HG03571 (cell line): ENCODE measurements at regions not wholly inside any gene's neighbourhood (a gene's known extent, or its start where the extent isn't known, plus 50 kb on each side); places are given as distances from the start of the nearest gene placed in this dataset.
"Not testable (repeated sequence)": the region's sequence is repeated elsewhere in the genome, so short reads cannot be mapped to it uniquely, and the experiment has no call there.

ENCODE experiments used
- ATAC-seq: cut with Tn5 transposase; IDR thresholded peaks from one replicate; pipeline ENCODE4 v1.9.1; 2021; ENCODE audit not compliant: unreplicated experiment

GRCh38 chr18:70931942-70932814, 643.3 kb downstream of the SOCS6 start:
- no peak for ATAC-seq

- no peak for ATAC-seq
Measured at GRCh38 chr18:70920840-70921374, 632.1 kb downstream of the SOCS6 start.

DNA sequence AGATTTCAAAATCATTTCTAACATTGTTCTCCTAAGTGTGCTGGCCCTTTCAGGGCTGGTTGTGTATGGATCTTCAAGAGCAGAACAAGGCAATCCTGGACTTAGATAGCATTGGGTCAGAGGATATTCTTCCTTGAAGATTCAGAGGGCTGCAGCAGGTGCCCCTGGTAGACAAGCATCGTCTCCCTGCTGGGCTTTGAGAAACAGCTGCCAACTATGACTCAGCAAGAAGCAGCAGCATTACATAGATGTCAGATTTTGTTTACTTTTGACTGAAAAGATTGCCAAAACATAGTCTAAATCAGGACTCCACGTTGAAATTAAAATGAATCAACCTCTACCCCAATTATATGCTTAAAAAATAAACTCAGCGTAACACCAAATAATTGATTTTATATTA, 618.8 kb downstream of the SOCS6 start:
- no peak for ATAC-seq

GRCh38 chr18:70892381-70892780, 603.5 kb downstream of the SOCS6 start:
- ATAC-seq, result no peak

- no peak for ATAC-seq
Measured at GRCh38 chr18:70870292-70870691, 581.4 kb downstream of the SOCS6 start.

DNA sequence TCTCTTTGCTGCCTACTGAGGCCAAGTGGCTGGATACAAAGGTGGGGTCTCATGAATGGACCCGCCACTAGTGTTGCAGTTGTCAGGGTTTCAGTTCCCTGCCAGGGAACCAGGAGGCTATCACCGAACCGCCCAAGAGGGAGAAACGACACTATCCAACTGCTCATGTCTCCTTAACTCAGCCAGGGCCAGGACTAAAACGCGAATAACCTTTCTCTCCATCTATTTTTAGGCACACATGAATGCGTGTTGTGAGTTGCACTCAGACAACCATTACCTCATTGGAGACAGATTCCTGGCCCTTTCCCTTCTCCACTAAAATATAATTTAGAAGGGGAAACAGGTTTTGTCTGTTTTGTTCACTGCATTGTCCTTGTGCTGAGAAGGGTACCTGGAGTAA, 559.5 kb downstream of the SOCS6 start:
- ATAC-seq, result no peak

DNA sequence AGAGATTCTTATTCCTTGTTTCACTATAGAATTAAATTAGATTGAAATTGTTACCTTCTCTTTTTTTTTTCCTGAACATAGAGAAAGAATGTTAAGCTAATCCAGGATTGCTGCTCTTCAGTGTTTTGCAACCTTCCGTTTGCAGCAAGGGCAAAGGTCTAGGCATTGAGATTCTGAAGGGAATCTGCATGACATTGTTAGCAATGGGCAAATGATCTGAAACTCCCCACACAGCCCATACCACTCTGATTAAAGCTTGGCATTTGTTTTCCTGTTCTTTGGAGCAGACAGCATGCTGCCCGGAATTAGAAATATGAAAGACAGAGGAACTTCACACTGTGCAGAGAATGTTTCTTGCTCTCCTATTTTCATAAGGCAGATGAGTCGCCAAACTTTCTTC, 551.8 kb downstream of the SOCS6 start:
- ATAC-seq, result no peak

DNA sequence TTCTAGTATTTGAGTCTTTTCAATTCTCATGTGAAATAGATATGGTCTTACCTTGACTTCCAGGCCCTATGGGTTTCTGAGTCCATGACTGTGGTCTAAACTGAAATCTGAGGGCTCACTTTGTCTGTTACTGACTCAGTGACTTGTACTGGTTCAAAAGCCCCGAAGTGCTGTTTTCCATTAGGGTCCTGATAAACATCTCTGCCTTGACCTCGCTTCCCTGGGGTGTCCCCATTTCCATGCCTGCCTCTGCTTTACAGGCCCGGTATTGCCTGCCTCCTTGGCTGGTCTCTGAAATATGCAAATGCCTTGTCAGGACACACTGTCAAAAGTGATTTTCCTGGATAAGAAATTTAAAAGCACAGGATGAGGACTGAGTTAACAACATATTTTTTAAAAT, 538.8 kb downstream of the SOCS6 start:
- ATAC-seq, result no peak

- no peak for ATAC-seq
Measured at GRCh38 chr18:70826571-70826970, 537.7 kb downstream of the SOCS6 start.

DNA sequence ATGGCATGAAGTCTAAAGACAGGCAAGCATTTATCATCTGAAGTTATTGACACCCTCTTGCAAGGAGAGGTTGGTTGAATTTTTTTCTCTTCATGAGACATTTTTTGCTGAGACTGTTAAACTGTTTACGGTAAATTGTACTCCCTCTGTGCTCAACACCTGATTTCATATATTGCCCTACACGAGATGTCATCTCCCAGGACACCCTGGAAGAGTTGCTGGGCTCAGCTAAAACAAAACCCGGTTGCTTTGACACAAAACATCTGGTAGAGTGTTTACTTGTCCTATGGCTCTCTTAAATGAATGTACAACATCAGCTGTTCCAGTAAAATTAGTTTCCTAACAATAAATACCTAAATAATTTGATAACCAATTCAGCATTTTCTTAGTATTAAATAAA, 533.8 kb downstream of the SOCS6 start:
- no peak for ATAC-seq

DNA sequence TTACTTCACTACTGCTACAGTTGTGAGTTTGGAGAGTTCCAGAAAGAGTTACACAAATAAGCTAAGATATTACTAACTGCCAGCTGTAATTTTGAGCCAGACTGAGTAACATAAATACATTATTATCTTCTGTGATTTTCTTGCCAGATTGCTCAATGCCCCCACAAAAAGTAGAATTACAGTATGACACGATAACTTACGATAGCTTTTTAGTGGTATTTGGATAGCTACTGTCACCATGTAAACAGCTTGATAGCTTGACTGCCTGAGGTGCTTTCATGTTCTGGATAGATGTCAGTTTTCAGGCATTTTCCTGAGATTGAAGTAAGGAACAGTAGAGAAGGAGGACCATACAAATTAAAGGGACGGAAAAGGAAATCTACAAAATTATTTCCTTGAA, 533.3 kb downstream of the SOCS6 start:
- no peak for ATAC-seq

DNA sequence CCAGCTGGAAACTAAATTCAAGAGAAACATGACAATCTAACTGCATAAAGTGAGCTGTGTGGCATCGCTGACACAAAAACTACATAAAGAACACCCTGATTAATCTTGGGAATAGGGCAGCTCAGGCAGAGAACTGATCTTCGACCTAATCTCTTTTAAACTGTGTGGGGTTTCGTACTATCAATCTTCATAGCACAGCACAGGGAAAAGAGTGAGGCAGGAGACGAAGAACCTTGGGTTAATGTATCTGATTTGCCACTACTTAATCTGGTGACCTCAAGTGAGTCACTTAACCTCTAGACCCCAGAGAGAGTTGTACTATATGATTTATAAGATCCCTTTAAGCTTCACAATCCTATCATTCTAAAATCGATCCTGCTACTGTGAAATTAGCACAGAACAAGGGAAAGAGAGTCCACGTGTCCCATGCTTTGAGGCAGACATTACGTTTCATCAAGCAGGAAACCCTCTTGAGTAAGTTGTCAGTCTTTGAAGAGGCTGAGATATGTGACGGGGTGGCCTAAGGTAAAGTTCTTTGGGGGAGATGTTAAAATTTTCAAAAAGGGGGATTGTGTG, 519.7 kb downstream of the SOCS6 start:
- ATAC-seq, result no peak

GRCh38 chr18:70781860-70782453, 493.1 kb downstream of the SOCS6 start:
- peak; percentile 84 for ATAC-seq

- ATAC-seq, result not testable (repeated sequence)
Measured at GRCh38 chr18:70766254-70766653, 477.4 kb downstream of the SOCS6 start.

- no peak for ATAC-seq
Measured at GRCh38 chr18:70762812-70763211, 474.0 kb downstream of the SOCS6 start.

- no peak for ATAC-seq
Measured at GRCh38 chr18:70758780-70759179, 469.9 kb downstream of the SOCS6 start.

DNA sequence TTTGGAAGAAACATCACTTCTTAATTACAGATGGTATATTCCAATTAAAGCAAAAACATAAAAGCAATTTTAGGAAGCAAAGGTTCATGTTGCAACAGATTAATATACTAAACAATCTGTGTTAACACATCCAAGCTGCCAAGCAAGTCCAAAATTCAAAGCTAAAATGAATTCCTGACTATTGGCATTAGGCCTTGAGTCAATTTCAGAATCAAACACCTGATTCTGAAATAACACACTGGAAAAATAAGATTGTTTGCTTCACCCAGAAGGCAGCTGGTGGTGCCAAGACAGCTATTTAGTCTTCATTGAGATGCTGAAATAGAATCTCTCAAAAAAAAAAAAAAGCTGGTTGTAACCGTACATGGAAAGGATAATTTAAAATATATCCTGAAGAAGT, 465.6 kb downstream of the SOCS6 start:
- ATAC-seq, result no peak

DNA sequence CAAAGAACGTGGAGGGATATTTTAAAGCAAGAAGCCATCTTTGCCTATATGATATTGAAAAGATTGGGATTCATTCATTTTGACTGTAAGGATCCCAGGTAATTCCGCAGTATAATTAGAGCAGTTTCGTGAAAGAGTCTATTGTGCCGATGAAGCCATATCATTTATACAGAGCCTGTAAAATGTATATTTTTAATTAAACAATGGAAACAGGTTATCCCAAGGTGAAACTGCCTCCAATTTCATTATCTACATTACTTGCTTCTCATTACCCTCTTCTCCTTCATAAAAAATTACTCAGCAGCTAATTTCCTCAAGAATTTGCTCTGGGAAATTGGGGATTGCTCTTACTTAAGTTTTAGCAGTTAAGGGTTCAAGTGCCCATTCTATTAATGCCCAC, 444.1 kb downstream of the SOCS6 start:
- no peak for ATAC-seq

DNA sequence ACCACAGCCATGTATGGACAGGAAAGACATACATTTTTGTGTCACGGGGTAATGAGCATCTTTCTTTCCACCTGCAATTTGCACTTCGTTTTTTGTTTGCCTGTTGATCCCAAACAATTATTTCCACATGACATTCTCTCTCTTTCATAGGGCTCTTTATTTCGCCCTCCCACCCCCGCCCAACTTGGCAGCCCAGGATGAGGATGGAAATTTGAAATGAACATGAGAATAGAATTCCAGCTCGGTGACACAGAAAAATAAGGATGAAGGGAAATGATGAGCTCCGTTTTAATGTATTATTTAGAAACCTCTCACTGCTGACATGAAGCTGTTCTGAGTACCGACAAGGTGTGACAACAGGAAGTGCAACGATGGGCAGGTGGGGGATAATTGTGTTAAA, 443.3 kb downstream of the SOCS6 start:
- no peak for ATAC-seq

DNA sequence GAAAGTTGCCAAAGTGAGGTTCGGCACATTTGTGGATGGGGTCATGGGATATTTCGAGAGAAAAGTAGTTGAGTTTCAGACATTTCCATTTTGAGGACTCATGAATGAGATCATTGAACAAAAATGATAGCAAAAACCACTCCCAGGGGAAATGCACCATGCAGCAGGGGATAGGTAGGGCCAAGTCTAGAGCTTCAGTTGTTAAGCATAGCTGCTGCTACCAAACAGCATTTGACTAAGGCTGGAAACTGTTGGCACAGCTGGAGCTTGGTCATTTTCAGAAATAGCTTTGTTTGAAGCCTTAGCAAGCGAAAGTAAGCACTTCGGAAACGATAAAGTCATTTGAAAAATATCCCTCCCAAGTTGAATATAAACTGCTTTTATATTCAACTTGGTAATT, 431.8 kb downstream of the SOCS6 start:
- no peak for ATAC-seq

- no peak for ATAC-seq
Measured at GRCh38 chr18:70709720-70710119, 420.9 kb downstream of the SOCS6 start.

DNA sequence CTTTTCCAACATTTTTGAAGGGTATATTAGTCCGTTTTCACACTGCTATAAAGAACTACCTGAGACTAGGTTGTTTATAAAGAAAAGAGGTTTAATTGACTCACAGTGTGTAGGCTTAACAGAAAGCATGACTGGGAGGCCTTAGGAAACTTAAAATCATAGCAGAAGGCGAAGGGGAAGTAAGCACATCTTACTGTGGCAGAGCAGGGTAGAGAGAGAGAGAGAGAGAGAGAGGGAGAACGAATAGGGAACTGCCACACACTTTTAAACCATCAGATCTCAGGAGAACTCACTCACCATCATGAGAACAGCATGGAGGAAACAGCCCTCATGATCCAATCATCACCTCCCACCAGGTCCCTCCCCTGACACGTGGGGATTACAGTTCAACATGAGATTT, 420.3 kb downstream of the SOCS6 start:
- ATAC-seq, result no peak
